GM21529 (cell line): ENCODE measurements at regions not wholly inside any gene's neighbourhood (a gene's known extent, or its start where the extent isn't known, plus 50 kb on each side); places are given as distances from the start of the nearest gene placed in this dataset.

Experiments used
- ATAC-seq: cut with Tn5 transposase; IDR thresholded peaks from one replicate; pipeline ENCODE4 v1.9.1; 2021; ENCODE audit not compliant: unreplicated experiment

- ATAC-seq: no peak
These were observed 281.9 kb downstream of the ICE1 start for GRCh38 chr5:5704352-5704751.

- no peak for ATAC-seq
These were observed 280.5 kb downstream of the ICE1 start for GRCh38 chr5:5702934-5703333.

GRCh38 chr5:5700549-5700948 is 278.1 kb downstream of the ICE1 start:
- no peak for ATAC-seq

GRCh38 chr5:5699062-5699461 is 276.6 kb downstream of the ICE1 start:
- ATAC-seq: no peak

DNA sequence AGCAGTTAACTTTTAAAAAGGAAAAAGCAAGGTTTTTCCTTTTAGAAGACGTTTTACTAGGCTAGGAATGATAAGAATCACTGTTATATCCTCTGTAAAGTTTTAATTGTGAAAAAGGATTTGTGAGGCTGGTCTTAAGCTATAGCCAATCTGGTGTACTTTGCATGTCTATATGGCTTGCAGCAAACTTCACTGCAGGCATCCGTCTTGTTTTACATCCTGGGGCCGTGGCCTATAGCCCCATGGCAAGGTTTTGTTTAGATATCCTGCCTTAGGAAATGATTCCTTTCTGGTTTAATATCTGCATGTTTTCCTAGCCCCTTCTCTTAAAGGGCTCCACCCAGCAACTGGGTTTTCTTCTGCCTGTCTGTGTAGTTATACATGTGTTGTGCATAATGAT is 272.8 kb downstream of the ICE1 start:
- ATAC-seq: no peak

- ATAC-seq: no peak
These were observed 266.4 kb downstream of the ICE1 start for GRCh38 chr5:5688925-5689310.

DNA sequence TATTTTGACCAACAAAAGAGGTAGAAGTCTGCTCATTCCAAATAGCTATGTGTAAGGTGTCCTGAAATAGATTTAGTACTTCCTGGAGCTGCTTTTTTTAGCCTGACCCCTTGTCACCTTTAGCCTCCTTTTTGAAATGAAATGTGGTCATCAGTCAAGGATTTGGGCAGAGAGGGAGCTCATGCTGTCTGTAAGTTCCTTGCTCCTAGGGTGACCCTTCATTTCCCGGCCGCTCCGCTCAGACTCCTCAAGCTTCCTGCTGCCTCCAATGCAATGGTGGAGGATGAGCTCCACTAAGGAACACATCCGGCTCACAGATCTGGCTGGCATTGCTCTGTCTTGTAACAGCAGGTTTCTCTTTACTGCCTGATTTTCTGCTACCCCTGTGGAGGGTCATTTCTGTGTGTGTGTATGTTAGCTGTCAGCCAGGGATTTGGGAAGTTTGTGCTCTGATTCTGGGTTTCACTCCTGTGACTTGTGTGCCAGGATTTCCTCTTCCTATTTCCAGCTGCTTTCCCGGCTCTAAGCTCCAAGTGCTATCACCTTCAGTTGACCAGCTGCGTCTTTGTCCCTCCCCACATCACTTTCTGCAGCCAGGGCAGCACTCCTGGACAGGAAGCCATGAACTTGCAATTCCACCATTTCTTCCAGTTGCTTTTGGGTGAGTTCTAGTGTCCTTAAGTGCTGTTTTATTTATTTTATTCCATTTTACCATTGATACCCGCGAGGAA is 265.9 kb downstream of the ICE1 start:
- no peak for ATAC-seq

DNA sequence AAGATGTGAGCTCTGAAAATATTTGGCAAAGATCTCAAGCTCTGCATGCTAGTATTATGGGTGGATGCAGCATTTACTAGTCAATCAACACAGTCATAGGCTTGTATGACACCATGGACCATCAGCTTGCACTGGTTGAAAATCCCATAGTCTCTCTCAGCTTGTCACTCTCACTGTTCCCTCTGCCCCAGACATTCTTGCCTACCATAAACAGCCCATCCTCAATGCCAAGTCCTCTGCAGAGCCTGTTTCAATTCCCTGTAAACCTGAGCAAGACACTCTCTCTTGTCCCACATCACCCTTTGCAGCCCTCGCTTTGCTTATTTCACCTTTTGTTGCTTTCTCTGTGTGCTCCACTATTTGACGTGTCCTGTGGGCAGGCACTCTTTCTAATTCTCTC is 264.6 kb downstream of the ICE1 start:
- ATAC-seq: no peak

DNA sequence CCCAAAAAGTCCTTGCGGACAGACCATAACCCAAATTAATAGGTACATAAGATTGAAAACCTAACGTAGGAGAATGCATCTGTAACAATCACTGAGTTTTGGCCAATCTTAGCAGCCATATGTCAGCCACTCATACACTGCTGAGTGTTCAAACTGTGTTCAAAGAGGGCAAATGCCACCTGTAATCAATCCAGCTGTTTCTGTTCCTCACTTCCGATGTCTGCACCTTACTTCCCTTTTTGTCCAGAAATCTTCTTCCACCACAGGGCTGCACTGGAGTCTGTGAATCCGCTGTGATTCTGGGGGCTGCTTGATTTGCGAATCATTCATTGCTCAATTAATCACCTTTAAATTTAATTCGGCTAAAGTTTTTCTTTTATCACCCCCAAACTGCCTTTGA is 263.9 kb downstream of the ICE1 start:
- no peak for ATAC-seq

DNA sequence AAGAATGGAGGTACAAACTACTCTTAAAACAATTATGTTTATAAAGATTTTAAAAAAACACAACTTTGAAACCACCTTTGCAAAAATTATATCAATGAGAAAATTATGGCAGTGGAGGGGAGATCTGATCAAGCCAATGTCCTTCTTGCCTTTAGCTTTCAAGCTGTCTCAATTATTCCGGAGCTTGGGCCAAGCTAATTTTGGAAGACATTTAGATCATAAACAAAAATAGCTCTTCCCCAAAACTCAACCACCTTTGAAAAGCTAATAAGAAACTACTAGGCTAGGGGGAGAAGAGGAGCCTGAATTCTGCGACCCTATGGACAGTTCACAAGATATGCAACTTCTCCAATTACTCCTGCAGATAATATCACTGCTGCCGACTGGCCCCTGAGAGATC is 263.3 kb downstream of the ICE1 start:
- ATAC-seq: no peak

GRCh38 chr5:5683174-5683573 is 260.7 kb downstream of the ICE1 start:
- no peak for ATAC-seq

GRCh38 chr5:5678909-5679308 is 256.4 kb downstream of the ICE1 start:
- no peak for ATAC-seq

DNA sequence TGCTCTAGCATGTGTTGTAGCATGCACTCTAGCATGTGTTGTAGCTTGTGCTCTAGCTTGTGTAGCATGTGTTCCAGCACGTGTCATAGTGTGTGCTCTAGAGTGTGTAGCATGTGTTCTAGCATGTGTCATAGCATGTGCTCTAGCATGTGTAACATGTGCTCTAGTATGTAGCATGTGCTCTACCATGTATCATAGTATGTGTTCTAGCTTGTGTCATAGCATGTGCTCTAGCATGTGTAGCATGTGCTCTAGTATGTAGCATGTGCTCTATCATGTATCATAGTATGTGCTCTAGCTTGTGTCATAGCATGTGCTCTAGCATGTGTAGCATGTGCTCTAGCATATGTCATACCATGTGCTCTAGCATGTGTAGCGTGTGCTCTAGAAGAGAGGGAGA is 255.3 kb downstream of the ICE1 start:
- no peak for ATAC-seq

DNA sequence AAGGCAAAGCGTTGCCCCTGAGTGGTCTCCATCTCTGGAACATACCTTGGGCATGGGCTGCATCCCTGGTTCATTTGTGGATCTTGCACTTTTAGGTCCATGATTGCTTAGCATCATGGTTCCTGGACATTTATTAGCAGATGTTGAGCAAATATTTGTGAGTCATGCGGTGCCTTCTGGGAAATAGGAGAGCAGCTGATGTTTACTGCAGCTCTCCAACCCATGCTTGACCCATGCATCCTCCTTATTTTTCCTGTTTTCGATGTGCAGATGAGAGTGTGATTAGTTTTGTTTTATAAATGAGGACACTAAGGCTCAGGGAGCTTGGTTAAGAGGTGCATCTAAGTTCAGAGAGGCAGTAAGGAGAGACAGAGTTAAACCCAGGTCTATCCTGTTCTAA is 253.7 kb downstream of the ICE1 start:
- no peak for ATAC-seq

GRCh38 chr5:5675511-5675910 is 253.0 kb downstream of the ICE1 start:
- ATAC-seq: no peak

DNA sequence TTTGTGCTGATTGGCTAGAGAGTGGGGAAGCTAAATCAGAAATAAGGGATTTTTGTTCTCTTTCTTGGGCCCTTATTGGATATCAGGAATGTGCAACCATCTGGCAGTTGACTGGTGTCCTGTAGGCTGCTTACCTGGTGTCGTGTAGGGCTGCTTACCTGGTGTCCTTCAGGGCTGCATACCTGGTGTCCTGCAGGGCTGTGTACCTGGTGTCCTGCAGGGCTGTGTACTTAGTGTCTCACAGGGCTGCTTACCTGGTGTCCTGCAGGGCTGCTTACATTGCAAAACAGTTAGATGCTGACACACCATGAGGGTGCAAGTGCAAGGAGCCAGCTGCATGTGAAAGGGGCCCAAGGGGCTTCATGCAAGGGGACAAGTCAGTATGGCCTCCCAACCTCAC is 249.3 kb downstream of the ICE1 start:
- no peak for ATAC-seq

DNA sequence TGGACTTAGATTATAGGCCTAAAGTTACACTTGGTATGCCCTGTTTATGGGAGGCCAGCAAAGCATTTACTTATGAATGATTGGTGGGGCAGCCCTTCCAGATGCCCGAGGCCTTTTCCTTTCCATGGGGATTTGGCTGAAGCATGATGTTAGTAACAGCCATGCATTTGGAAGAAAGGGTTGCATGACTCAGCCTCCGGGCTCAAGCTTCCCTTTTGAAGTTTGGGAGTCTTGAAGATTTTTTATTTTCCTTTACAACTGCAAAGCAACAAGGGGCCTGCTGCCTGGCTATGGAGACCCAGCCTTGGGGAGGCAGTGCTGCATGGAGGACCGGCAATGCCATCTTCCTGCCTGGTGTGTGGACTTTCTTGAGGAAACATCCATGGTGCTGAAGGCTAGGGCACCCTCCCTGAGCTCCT is 244.7 kb downstream of the ICE1 start:
- no peak for ATAC-seq

- ATAC-seq: no peak
These were observed 243.9 kb downstream of the ICE1 start for GRCh38 chr5:5666369-5666768.

- ATAC-seq: no peak
These were observed 243.5 kb downstream of the ICE1 start for GRCh38 chr5:5666076-5666365.

- no peak for ATAC-seq
These were observed 243.0 kb downstream of the ICE1 start for GRCh38 chr5:5665225-5666075.

DNA sequence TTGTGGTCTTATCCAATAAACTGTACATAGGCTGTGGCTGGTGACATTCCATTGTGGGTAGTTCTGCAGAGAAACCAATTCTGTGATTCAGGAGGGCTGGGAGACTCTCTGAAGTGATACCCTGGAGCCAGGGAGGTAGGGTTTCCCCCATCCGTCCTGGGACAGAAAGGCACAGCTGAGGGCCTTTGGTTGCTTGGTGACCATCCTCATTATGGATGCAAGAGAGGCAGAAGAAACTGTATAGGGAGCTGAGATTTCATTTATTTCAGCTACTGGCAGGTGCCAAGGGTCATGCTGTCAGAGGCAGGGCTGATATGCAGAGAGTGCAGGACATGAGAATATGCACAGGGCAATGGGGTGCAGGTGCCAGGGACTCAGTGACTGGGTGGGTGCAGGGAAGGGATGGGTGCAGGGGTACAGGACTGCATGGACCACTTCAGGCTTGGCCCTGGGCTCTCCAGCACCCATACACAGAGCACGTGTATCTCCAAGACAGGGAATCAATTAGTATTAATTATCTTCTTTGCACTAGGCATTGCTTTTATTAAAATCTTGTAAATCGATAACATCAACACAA is 236.5 kb downstream of the ICE1 start:
- no peak for ATAC-seq

DNA sequence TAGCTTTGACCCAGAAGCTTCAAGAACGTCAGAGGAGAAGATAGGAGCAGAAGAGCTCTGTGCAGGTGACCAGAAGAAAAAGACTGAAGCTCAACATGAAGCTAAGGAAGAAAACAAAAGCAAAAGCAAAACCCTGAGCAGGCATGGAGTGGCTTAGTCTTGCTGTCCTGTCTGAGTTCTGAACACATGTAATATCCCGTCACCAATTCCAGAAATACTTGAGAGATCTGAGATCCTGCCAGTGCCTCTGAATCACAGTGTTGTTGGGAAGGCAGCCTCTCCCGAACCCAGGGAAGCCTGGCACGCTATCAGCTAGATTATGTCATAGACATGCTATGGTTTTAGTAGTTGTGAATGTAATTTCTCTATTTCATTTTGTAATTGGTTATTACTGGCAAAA is 235.7 kb downstream of the ICE1 start:
- ATAC-seq: no peak
